ENCODE measurements at regions not wholly inside any gene's neighbourhood (a gene's known extent, or its start where the extent isn't known, plus 50 kb on each side); places are given as distances from the start of the nearest gene placed in this dataset.

DNA sequence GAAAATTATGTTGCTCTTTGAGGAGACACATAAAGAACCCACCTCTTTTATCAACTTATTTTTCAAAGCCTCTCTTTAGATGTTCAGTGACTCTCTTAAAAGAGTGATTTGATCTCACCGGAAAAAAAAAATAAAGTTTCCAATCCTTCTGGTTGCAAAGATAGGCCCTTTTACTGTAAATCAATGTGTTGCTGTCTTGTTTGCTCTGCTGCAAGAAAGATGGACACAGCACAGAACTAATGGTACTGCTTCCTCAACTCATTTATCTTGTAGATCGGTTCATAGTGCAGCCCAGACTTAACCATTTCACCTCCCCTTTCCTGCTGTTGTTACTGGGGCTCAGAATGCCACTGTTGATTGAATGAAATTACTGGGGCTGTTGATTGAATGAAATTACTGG, 388.9 kb upstream of the KLF12 start:
- Histone ChIP-seq H3K4me3 (ENCODE audit: low read depth, low read length) (no peak overlapping the region), H3K36me3 (no peaks in the 10 kb centered on the region), H3K9me3 (ENCODE audit: severe bottlenecking) (no peaks in the 10 kb centered on the region), H3K27me3 (ENCODE audit: insufficient read depth, low read depth, severe bottlenecking) (no peaks in the 10 kb centered on the region), H3K27ac (no peak overlapping the region)
- TF ChIP-seq CTCF (IDR thresholded peaks at IDR 0.05; ENCODE audit: low read depth, low read length): no peak
- no peak for DNase-seq

DNA sequence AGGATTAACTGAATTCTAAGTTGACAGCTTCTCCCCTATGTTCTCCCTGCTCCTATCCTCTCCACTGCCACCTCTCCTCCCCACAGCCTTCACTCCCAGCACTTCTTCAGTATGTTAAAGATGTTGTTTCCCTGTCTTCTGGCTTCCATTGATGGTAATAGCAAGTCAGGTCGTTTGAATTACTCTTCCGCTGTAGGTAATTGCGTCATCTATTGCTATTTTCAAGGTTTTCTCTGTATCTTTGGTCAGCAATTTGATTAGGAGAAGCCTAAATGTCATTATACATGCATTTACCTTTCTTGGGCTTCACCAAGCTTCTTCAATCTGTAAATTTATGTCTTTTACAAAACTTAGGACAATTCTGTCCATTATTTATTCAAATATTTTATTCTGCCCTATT, 377.3 kb upstream of the KLF12 start:
- no peaks in the 10 kb centered on the region for H3K36me3 ChIP-seq
- no peaks in the 10 kb centered on the region for H3K9me3 ChIP-seq (ENCODE audit: severe bottlenecking)
- H3K4me3 ChIP-seq (ENCODE audit: low read depth, low read length): no peak overlapping the region
- no peaks in the 10 kb centered on the region for H3K27me3 ChIP-seq (ENCODE audit: insufficient read depth, low read depth, severe bottlenecking)
- no peak for TF ChIP-seq CTCF (IDR thresholded peaks at IDR 0.05; ENCODE audit: low read depth, low read length)
- H3K27ac ChIP-seq: no peak overlapping the region
- DNase-seq: no peak

GRCh38 chr13:74487091-74487722, 353.0 kb upstream of the KLF12 start:
- Histone ChIP-seq H3K9me3 (ENCODE audit: severe bottlenecking) (no peaks in the 10 kb centered on the region), H3K4me3 (ENCODE audit: low read depth, low read length) (no peak overlapping the region), H3K36me3 (no peaks in the 10 kb centered on the region), H3K27ac (no peak overlapping the region), H3K27me3 (ENCODE audit: insufficient read depth, low read depth, severe bottlenecking) (no peaks in the 10 kb centered on the region)
- DNase-seq: no peak
- TF ChIP-seq CTCF (IDR thresholded peaks at IDR 0.05; ENCODE audit: low read depth, low read length): no peak

- H3K9me3 ChIP-seq (ENCODE audit: severe bottlenecking): no peaks in the 10 kb centered on the region
- H3K36me3 ChIP-seq: no peaks in the 10 kb centered on the region
- no peak for DNase-seq
- H3K27me3 ChIP-seq (ENCODE audit: insufficient read depth, low read depth, severe bottlenecking): no peaks in the 10 kb centered on the region
- no peak overlapping the region for H3K4me3 ChIP-seq (ENCODE audit: low read depth, low read length)
- no peak for TF ChIP-seq CTCF (IDR thresholded peaks at IDR 0.05; ENCODE audit: low read depth, low read length)
- H3K27ac ChIP-seq: no peak overlapping the region
These were observed 351.6 kb upstream of the KLF12 start for GRCh38 chr13:74485757-74486156.

DNA sequence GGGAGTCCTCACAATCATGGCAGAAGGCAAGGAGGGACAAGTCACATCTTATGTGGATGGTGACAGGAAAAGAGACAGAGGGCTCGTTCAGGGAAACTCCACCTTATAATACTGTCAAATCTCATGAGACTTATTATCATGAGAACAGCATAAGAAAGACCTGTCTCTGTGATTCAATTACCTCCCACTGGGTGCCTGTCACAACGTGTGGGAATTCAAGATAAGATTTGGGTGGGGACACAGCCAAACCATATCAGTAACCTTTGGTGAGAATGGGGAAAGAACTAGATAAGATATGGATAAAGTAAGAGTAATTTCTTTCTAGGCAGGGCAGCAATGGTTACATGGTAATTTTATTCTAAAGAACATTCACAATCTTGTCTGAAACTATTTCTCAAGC, 344.9 kb upstream of the KLF12 start:
- no peaks in the 10 kb centered on the region for H3K9me3 ChIP-seq (ENCODE audit: severe bottlenecking)
- H3K27me3 ChIP-seq (ENCODE audit: insufficient read depth, low read depth, severe bottlenecking): no peaks in the 10 kb centered on the region
- DNase-seq: no peak
- no peak overlapping the region for H3K27ac ChIP-seq
- no peak for TF ChIP-seq CTCF (IDR thresholded peaks at IDR 0.05; ENCODE audit: low read depth, low read length)
- H3K4me3 ChIP-seq (ENCODE audit: low read depth, low read length): no peak overlapping the region
- H3K36me3 ChIP-seq: no peaks in the 10 kb centered on the region

DNA sequence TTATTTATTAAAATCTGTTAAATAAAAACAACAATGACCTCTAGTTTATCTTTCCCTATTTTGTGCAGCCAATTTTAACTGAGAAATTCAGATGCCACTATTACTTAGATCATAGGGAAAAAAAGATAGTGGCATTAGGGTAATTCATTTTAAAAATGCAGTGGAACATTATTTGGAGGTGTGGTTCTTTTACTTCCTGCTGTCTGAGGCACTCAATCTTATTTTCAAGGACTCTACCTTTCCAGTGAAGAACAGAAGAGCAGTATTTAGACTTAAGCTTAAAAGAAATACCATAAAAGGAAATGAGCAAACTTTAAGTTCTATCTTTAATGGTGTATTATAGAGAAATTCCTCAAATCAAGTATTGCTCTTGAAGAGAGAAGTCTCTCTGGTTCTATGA, 342.6 kb upstream of the KLF12 start:
- no peak for DNase-seq
- TF ChIP-seq CTCF (IDR thresholded peaks at IDR 0.05; ENCODE audit: low read depth, low read length): no peak
- Histone ChIP-seq H3K27me3 (ENCODE audit: insufficient read depth, low read depth, severe bottlenecking) (no peaks in the 10 kb centered on the region), H3K4me3 (ENCODE audit: low read depth, low read length) (no peak overlapping the region), H3K27ac (no peak overlapping the region), H3K9me3 (ENCODE audit: severe bottlenecking) (no peaks in the 10 kb centered on the region), H3K36me3 (no peaks in the 10 kb centered on the region)

Measured in WERI-Rb-1 (cell line).